GM12892 (cell line): ENCODE measurements at regions not wholly inside any gene's neighbourhood (a gene's known extent, or its start where the extent isn't known, plus 50 kb on each side); places are given as distances from the start of the nearest gene placed in this dataset.

Source experiments
- POLR2A ChIP-seq: IDR thresholded peaks from 2 replicates; pipeline ENCODE4 v1.6.1; 2011; ENCODE audit warnings: low read depth, low read length, control low read depth
- TAF1 ChIP-seq: IDR thresholded peaks from 2 replicates; pipeline ENCODE4 v1.6.1; 2011; ENCODE audit warnings: low read depth, mild to moderate bottlenecking, control low read depth, low read length, borderline replicate concordance

- TF ChIP-seq POLR2A (no peak), TAF1 (no peak)
Measured at GRCh38 chr12:67842124-67842523, 147.1 kb upstream of the IFNG-AS1 start.
